Activated CD4-positive, alpha-beta T cell treated with anti-CD3 and anti-CD28 coated beads, Interleukin-2, amount 50 U/mL, for 24 hours (primary cell): ENCODE measurements at regions not wholly inside any gene's neighbourhood (a gene's known extent, or its start where the extent isn't known, plus 50 kb on each side); places are given as distances from the start of the nearest gene placed in this dataset.

Experiments
- DNase-seq, 2 donors: peaks; one replicate each; pipeline ENCODE4 v3.0.0-alpha.2; 2020; ENCODE audit warnings: low read depth in 1 of 2, low spot score in 1 of 2

GRCh38 chr13:43983373-43983772 lies 103.7 kb downstream of the LACC1 start:
- no peak for DNase-seq

- DNase-seq = no peak
Measured at GRCh38 chr13:43984292-43984691, 104.6 kb downstream of the LACC1 start.

DNA sequence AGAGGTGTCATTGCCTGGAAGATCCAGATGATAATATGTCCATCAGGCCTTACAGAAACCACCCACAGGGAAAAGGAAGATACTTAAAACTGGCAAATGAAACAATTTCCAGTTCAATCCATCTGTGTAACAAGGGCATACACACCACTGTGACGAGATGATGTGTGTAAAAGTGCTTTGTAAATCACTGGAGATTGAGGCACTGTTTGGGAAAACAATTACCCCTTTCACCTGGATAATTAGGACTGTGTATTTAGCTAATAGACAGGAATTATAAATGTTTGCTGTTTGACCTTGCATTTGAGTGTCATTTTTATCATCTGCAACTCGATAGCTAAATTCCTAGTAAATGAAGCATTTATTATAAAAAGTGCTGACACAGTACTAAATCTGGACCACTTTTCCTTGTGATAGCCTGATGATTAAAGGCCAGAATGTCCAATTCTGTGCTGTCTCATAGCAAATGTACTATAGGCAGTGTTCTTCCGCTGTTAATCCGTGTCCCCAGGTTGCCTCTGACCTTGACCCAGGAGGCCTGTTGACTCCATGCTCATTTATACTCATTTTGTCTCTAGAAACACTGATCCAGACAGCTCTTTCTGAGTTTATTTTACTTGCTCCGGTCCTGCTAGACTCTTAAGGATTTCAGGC lies 105.8 kb downstream of the LACC1 start:
- DNase-seq = no peak

- DNase-seq = no peak
Measured at GRCh38 chr13:43986421-43986981, 106.8 kb downstream of the LACC1 start.

GRCh38 chr13:43988302-43988701 lies 108.6 kb downstream of the LACC1 start:
- DNase-seq = no peak

DNA sequence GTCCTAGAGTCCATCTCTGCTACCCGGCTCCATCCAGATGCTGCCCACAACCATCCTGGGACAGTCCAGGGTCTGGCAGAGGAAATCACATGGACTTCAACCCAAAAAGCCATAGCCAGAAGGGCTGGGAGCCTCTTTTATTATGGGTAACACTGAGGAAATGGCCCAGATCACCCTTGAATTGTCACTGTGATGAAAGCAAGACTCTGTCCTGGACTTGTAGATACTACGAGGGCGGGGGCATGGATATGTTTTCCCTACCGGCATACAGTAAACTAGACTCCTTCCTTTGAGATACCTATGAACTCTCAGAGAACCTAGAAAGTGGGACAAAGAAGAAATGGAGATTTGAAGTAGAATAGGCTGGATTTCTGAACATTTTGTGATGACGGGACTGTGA lies 110.3 kb downstream of the LACC1 start:
- DNase-seq = no peak

GRCh38 chr13:43990829-43991228 lies 111.1 kb downstream of the LACC1 start:
- DNase-seq = no peak

DNA sequence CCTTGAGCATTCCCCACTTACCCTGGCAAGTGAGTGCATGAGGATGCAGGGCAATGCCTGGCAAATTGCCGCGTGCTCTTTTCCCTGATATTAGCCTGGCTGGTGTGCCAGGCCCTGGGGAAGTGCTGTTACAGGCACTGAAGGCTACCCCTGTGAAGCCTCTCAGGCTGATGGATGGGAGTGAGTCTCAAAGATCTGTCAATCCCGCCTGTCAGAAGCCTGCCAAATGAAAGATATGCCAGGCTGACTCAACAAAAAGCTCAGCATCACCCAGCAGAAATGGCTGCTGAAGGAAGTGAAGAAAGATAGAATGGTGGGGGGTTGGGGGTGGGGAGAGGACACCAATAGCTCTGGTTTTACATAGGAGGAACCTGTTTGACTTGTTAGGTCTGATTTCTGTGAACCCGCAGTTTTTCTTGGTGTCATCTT lies 112.1 kb downstream of the LACC1 start:
- DNase-seq = no peak

GRCh38 chr13:43992211-43992610 lies 112.5 kb downstream of the LACC1 start:
- DNase-seq = no peak

GRCh38 chr13:43994999-43995859 lies 115.5 kb downstream of the LACC1 start:
- no peak for DNase-seq

- DNase-seq = no peak
Measured at GRCh38 chr13:43996221-43996620, 116.5 kb downstream of the LACC1 start.

DNA sequence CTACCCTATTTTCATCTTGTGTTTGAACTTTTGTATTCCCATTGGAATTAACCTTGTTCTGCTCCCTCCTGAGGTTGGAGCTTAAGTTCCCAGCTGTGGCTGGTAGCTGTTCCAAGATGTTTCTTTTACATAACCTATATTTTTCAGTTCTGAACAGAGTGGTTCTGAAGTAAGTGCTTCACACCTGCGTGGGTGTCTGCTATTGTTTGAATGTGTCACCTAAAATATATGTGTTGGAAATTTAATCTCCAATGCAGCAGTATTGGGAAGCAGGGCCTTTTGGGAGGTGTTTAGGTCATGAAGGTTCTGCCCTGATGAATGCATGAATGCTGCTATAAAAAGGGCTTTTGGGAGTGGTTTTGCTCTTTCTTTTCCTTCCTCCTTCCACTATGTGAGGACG lies 123.8 kb downstream of the LACC1 start:
- no peak for DNase-seq

GRCh38 chr13:44004878-44005277 lies 125.2 kb downstream of the LACC1 start:
- no peak for DNase-seq

- DNase-seq = no peak
Measured at GRCh38 chr13:44007451-44007850, 127.7 kb downstream of the LACC1 start.

DNA sequence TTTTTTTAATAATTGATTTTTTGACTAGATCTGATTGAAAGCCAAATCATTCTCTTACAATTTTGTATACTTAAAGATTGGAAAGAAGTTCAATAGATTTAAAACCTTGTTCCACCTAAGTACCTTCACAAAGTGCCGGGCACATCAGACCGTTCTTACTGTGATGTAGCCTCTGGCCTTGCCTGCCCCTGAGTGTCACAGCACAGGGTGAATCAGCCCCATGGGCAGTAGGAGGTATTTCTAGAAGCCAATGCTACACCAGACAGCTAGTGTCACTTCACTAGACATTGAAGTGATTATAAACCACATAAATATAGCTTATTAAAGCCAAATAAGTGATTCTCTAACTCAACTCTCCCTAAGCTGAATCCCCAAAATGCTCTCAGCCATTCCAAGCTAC lies 131.3 kb downstream of the LACC1 start:
- no peak for DNase-seq

DNA sequence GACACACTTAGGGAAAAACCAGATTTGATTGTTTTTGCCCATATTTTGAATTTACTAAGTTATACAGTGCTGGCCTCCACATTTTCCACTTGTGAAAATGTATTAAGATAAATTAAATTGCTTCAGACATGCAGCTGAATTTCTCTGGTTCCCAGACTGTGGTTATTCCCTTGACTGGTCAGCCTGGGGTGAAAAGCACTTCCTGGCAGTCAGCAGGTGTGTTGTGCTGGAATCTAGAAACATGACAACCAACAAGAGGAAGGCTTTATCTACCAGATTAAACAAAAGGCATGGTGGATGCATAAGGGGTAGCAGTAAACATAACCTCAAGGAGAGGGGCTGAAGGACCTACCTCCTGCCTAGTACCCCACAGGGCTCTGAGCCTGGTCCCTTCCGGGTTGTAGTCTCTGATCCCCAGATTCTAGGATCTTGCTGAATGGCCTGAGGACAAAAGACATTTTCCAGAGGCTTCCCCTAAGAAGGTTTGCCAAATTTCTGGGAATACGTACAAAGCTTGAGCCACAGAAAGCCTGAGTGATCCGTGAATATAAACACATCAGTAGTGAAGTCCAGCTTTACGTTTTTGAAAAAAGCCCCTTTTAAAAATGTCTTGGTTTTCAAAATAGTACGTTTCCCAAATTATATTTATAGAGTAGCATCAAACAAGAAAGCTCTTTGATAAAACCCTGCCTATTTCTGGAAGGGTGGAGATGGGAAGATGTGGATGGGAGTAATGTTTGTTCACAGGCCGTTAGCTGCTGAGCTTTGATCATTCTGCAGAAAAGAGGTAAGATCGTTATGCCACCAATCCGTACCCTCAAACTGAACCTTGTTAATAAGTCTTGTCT lies 133.4 kb downstream of the LACC1 start:
- DNase-seq = no peak

DNA sequence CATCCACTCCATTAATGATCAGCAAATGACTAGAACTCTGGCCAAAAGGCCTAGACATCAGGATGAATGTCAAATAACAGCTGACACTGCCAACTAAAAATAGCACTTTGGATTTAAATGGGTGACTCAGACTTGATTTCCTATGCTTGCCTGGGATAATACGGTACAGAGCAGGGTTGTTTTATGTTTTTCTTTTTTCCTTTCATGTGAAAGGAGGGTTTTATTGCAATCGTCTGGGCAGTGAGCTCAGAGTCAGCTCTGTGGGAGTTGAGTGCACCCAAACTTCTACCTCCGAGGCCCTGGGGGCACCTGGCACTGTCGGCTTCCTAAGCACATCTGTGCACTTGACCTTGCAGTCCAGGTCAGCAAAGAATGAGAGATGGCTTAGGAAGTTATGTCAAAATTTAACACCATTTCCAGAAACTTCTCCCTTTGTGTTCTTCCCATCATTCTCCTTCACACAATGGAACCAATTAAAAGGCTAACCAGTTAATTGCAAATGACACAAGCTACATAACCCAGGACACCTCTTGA lies 134.1 kb downstream of the LACC1 start:
- no peak for DNase-seq

DNA sequence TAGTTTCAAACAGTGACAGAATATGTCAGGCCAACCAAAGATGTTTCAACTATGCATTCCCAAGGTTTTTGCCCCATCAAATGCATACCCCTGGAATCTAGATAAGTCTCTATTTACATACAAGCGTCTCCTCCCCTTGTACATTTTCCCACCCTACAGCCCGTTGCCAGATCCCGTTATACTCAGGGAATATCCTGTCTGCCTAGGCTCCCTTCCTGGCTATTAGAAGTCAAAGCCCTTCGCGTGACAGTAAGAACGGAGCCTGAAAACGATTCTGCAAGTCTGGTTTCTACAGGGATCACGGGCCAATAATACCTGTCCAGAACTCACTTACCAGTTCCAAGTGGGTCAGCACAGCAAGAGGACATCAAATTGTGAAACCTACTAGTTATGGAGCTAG lies 134.8 kb downstream of the LACC1 start:
- no peak for DNase-seq

DNA sequence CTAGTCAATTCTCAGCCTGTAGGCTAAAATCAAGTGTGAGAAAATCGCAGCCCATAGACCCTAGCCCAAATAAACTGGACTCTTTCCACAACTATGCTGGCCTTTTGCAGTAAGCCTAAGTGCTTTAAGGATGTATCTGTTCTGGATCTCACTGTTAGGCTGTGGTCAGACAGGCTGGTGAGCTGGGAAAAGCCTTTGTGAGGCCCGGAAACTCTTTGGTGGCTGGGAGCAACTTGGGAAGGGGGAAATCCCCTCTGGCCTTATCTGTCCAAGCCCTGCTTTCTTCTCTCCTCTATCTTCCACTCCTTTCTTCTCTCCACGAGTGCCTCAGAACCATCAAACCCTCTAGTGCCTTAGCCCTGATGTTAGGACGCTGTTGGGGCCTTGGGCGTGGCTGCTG lies 135.4 kb downstream of the LACC1 start:
- no peak for DNase-seq

DNA sequence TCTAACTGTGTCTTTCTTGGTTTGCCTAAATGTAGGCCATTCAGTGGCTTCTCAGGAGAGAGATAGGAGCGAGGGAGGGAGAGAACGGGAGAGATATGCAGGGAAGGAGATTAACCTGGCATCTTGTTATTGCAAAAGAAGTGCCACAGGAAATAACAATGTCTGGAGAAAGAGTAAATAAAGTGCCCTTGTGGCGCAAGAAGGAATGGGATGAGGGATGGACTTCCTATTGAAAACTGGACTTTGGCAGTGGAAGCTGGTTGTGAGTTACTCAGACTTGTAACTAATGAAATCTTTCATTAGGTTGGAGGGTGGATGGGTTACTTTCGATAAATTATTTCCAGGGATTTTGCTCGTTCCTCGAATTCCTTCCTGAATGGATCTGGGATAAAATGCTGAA lies 136.1 kb downstream of the LACC1 start:
- DNase-seq = no peak

DNA sequence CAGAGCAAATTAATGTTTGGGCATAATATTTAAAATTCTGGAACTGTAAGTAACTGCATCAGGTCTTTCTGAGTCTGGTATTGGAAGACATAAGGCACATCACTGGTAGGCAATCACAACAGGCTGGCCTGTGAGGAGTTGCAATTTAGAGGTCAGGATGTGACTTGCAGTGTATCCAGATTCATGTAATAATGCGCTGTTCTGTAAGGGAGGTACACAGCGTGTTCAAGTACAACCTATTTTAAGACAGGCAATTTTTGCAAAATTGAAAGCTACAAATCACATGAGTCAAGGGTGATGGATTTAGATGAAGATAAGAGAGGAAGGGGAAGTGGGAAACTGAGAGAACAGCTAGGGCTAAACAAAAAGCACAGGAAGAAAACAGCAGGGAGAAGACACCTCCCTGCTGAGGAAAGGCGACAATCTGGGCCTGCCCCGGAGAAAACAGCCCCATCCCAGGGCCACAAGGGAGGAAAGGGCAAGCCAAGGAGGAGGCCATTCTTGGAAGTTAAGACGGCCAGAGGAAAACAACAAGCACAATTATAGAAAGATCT lies 138.1 kb downstream of the LACC1 start:
- no peak for DNase-seq
